ENCODE measurements at regions not wholly inside any gene's neighbourhood (a gene's known extent, or its start where the extent isn't known, plus 50 kb on each side); places are given as distances from the start of the nearest gene placed in this dataset.

DNA sequence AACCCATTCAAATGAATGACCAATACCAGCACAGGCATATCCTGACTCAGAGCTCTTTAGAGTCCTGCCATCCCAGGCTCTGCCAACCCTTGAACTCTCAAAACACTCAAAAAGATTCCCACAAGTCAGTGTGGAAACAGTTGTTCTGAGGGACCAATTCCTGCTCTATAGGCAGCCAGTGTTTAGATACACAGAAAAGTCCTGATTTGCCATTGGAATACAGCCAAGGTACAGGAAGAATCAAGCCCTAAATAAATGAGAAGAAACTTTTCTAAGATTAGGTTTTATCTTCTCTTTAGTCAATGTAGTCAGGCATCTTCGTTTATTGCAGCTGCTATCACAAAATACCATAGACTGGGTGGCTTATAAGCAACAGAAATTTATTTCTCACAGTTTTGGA lies 626.8 kb upstream of the ARID1B start:
- TF ChIP-seq POLR2AphosphoS5 (IDR thresholded peaks at IDR 0.05) (no peak), EP300 (IDR thresholded peaks at IDR 0.05) (no peak)
- TF ChIP-seq, protein P1, sequence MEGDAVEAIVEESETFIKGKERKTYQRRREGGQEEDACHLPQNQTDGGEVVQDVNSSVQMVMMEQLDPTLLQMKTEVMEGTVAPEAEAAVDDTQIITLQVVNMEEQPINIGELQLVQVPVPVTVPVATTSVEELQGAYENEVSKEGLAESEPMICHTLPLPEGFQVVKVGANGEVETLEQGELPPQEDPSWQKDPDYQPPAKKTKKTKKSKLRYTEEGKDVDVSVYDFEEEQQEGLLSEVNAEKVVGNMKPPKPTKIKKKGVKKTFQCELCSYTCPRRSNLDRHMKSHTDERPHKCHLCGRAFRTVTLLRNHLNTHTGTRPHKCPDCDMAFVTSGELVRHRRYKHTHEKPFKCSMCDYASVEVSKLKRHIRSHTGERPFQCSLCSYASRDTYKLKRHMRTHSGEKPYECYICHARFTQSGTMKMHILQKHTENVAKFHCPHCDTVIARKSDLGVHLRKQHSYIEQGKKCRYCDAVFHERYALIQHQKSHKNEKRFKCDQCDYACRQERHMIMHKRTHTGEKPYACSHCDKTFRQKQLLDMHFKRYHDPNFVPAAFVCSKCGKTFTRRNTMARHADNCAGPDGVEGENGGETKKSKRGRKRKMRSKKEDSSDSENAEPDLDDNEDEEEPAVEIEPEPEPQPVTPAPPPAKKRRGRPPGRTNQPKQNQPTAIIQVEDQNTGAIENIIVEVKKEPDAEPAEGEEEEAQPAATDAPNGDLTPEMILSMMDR (IDR thresholded peaks at IDR 0.05): no peak

Data from suprapubic skin (tissue), 4 donors.